ENCODE measurements at regions not wholly inside any gene's neighbourhood (a gene's known extent, or its start where the extent isn't known, plus 50 kb on each side); places are given as distances from the start of the nearest gene placed in this dataset.

DNA sequence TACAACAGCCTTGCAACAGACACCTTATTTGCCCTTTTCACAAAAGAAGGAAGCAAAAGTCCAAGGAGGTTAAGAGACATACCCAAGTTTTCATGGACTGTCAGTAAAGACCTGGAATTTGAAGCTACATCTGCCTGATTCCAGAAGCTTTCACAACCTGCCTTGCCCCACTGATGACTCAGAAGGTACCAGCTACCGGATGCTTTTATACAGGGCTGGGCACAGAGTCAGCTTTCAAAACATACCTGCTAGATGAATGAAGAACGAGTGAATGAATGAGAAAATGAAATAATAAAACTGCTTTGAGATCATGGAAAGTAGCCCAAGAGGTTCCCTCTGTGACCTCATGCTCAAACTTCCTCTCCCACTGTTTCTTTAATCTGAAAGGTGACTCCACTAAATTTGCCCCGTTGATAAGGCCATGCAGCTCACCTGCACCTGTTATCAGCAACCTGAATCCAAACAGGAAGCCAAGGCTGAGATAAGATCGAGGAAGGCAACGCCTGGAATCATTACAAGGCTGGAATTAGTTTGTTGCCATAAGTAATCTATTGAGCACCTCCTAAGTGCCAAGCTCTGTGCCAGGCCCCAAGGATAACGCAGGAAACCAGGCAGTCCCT is 151.5 kb downstream of the WDR11 start:
- TF ChIP-seq CTCF (IDR thresholded peaks at IDR 0.05; ENCODE audit: insufficient read depth in 1 of 2, low read depth in 1 of 2, low read length in 1 of 2, severe bottlenecking in 1 of 2, unreplicated experiment in 1 of 2), result no peak
- Mint-ChIP-seq H3K9me3 (ENCODE audit: unreplicated experiment) (peaks cover 46% of the 10 kb centered on the region), H3K27ac (ENCODE audit: unreplicated experiment) (peak overlapping the region; percentile 43), H3K27me3 (ENCODE audit: insufficient read depth, unreplicated experiment) (no peaks in the 10 kb centered on the region), H3K36me3 (ENCODE audit: insufficient read depth, unreplicated experiment) (no peaks in the 10 kb centered on the region), H3K4me3 (ENCODE audit: unreplicated experiment) (no peak overlapping the region), H3K4me1 (ENCODE audit: low read depth, unreplicated experiment) (peaks cover 16% of the 10 kb centered on the region)
- Histone ChIP-seq H3K4me1 (peaks cover 5% of the 10 kb centered on the region; the same call in 1 of the 2 replicates), H3K9me3 (peaks cover 41% of the 10 kb centered on the region), H3K36me3 (ENCODE audit: control insufficient read depth, insufficient read depth, low read length) (no peaks in the 10 kb centered on the region), H3K4me3 (ENCODE audit: low read depth, low read length) (no peak overlapping the region), H3K27me3 (replicated peaks; ENCODE audit: control insufficient read depth, insufficient read depth, low read length) (no peaks in the 10 kb centered on the region)
- POLR2A ChIA-PET, result interaction anchor here (0.6 kb wide), 1 partner anchor 35 kb away, joined by 3 read pairs; no protein-coding TSS in a partner anchor
- CTCF ChIA-PET, result no interaction called here
- no TSS peak for BruUV-seq (replicated peaks)
- DNase-seq, result no peak
- intact Hi-C loops (cut with micrococcal nuclease; ENCODE audit: unreplicated experiment), result no loop called here

- no peak overlapping the region for H3K4me3 Mint-ChIP-seq (ENCODE audit: unreplicated experiment)
Measured at GRCh38 chr10:121005948-121006587, 154.9 kb downstream of the WDR11 start.

GRCh38 chr10:121007264-121007663 is 156.1 kb downstream of the WDR11 start:
- Mint-ChIP-seq H3K27me3 (ENCODE audit: insufficient read depth, unreplicated experiment) (no peaks in the 10 kb centered on the region), H3K36me3 (ENCODE audit: insufficient read depth, unreplicated experiment) (no peaks in the 10 kb centered on the region), H3K9me3 (ENCODE audit: unreplicated experiment) (peaks cover 48% of the 10 kb centered on the region), H3K4me1 (ENCODE audit: low read depth, unreplicated experiment) (peaks cover 10% of the 10 kb centered on the region), H3K4me3 (ENCODE audit: unreplicated experiment) (no peak overlapping the region), H3K27ac (ENCODE audit: unreplicated experiment) (no peak overlapping the region)
- no peak for DNase-seq
- no peaks in the 10 kb centered on the region for H3K36me3 ChIP-seq (ENCODE audit: control insufficient read depth, insufficient read depth, low read length)
- ChIA-PET POLR2A (no interaction called here), CTCF (no interaction called here)
- H3K4me3 ChIP-seq (ENCODE audit: low read depth, low read length), result no peak overlapping the region
- peaks cover 44% of the 10 kb centered on the region for H3K9me3 ChIP-seq
- no peaks in the 10 kb centered on the region for H3K27me3 ChIP-seq (replicated peaks; ENCODE audit: control insufficient read depth, insufficient read depth, low read length)
- no peak for TF ChIP-seq CTCF (IDR thresholded peaks at IDR 0.05; ENCODE audit: insufficient read depth in 1 of 2, low read depth in 1 of 2, low read length in 1 of 2, severe bottlenecking in 1 of 2, unreplicated experiment in 1 of 2)
- intact Hi-C loops (cut with micrococcal nuclease; ENCODE audit: unreplicated experiment), result no loop called here
- no TSS peak for BruUV-seq (replicated peaks)
- peaks cover 5% of the 10 kb centered on the region; the same call in 1 of the 2 replicates for H3K4me1 ChIP-seq

More at GRCh38 chr10:121005948-121006587, 154.9 kb downstream of the WDR11 start:
- ChIA-PET POLR2A (no interaction called here), CTCF (no interaction called here)
- H3K4me3 ChIP-seq (ENCODE audit: low read depth, low read length), result no peak overlapping the region
- no TSS peak for BruUV-seq (replicated peaks)
- Mint-ChIP-seq H3K4me1 (ENCODE audit: low read depth, unreplicated experiment) (peaks cover 16% of the 10 kb centered on the region), H3K9me3 (ENCODE audit: unreplicated experiment) (peaks cover 55% of the 10 kb centered on the region), H3K27me3 (ENCODE audit: insufficient read depth, unreplicated experiment) (no peaks in the 10 kb centered on the region), H3K27ac (ENCODE audit: unreplicated experiment) (no peak overlapping the region), H3K36me3 (ENCODE audit: insufficient read depth, unreplicated experiment) (no peaks in the 10 kb centered on the region)
- TF ChIP-seq CTCF (IDR thresholded peaks at IDR 0.05; ENCODE audit: insufficient read depth in 1 of 2, low read depth in 1 of 2, low read length in 1 of 2, severe bottlenecking in 1 of 2, unreplicated experiment in 1 of 2), result no peak
- H3K27me3 ChIP-seq (replicated peaks; ENCODE audit: control insufficient read depth, insufficient read depth, low read length), result no peaks in the 10 kb centered on the region
- H3K4me1 ChIP-seq, result peaks cover 5% of the 10 kb centered on the region; the same call in 1 of the 2 replicates
- intact Hi-C loops (cut with micrococcal nuclease; ENCODE audit: unreplicated experiment), result no loop called here
- H3K9me3 ChIP-seq, result peaks cover 44% of the 10 kb centered on the region
- H3K36me3 ChIP-seq (ENCODE audit: control insufficient read depth, insufficient read depth, low read length), result no peaks in the 10 kb centered on the region
- DNase-seq, result no peak
